GM19324 (cell line): ENCODE measurements at regions not wholly inside any gene's neighbourhood (a gene's known extent, or its start where the extent isn't known, plus 50 kb on each side); places are given as distances from the start of the nearest gene placed in this dataset.
A peak's percentile ranks its signal among the peaks of the same experiment; 100 is the strongest.
"Not testable (repeated sequence)": the region's sequence is repeated elsewhere in the genome, so short reads cannot be mapped to it uniquely, and the experiment has no call there.

Experiments used
- ATAC-seq: cut with Tn5 transposase; IDR thresholded peaks from one replicate; pipeline ENCODE4 v1.9.1; 2021; ENCODE audit warnings: mild to moderate bottlenecking, moderate library complexity; ENCODE audit not compliant: unreplicated experiment, low FRiP score

DNA sequence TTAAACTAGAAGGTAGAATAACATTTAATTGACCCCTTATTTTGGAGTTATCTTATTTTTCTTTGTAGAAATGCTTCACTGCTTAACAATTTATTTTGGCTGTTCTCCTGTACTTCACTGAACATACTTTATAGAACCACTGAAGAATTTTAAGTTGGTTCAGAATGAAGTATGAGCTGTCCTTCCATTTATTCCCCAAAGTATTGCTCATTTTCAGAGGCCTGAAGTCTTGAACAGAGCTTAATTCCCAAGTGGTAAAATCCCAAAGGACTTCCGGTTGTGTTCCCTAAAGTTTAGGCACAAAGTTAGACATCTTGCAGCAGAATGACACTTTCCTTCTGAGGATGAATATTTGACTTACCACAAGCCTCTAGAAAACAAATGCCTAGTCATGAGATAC, 233.3 kb downstream of the TINAG start:
- ATAC-seq = no peak

DNA sequence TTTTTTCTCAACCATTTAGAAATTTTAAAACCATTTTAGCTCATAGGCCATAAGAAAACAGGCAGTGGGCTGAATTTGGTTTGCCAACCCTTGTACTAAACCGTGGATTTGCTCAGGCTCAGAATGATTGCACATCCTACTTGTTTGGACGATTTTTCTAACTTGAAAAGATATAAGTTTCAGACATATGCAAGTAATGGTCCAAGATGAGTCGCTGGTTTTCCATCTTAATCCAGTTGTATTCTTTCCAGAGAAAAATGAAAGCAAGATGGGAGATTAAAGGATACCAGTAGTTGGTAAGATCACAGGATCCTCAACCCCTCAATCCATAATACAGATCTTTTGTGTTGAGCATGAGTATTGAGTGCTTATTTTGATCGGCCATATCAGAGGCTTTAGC, 250.9 kb downstream of the TINAG start:
- ATAC-seq = no peak

DNA sequence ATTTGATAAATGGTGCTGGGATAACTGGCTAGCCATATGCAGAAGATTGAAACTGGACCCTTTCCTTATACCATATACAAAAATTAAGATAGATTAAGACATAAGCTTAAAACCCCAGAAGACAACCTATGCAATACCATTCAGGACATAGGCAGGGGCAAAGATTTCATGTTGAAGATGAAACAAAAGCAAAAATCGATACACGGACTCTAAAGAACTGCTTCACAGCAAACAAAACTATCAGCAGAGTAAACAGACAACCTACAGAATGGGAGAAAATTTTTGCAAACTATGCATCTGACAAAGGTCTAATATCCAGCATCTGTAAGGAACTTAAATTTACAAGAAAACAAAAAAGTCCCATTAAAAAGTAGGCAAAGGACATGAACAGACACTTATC, 255.9 kb downstream of the TINAG start:
- not testable (repeated sequence) for ATAC-seq

DNA sequence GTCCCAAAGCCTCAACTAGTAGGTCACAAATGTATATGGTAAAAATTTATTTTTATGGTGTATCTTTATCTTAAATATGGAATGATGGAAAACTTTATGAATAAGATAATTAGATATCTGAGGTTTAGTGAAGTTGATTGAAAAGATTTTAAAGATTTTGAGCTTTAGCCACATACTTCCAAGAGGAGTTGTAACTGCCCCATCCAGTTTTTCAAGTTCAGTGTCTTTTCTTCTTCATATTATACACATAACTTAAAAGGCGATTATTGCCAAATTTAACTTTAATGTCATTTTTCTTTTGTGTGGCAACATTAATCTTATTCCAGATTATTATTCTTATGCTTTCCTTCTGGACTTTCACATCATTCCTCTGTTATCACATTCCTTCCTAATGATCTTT, 266.4 kb downstream of the TINAG start:
- no peak for ATAC-seq

DNA sequence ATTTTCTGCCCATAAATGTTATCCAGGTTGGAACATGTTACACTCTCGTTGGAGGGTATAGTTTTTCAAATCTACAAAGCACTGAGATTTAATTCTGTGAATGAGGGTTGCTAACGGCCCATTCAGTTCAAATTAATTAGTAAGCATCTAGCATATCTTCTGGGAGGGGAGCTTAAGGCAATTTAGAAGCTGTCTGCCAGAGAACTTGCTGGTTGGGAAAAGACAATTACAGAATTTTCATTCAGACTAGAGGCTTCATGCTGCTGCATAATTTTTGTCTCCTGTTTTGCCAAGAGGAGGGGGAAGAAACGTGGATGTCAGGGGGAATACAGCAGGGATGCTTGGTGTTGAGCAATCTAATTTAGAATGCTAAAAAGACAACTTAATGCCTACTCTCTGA, 268.3 kb upstream of the FAM83B start:
- ATAC-seq = no peak

DNA sequence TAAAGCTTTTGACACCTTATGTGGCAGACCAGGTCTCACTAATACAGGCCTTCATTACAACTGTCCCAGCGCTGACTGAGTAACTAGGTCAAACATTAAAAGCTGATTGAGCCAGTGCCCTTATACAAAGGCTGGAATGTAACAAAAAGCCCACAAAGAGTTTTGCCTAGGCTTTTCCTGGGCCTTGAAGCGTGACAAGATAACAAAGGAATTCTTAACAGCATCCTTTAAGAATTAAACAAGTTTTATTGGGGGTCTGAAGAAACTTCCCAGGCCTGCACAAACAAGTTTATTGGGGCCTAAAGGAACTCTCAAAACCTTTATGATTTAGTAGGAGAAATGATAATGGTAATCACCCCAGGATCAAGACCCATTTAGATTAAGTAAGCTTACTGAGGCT, 267.6 kb upstream of the FAM83B start:
- ATAC-seq = no peak

DNA sequence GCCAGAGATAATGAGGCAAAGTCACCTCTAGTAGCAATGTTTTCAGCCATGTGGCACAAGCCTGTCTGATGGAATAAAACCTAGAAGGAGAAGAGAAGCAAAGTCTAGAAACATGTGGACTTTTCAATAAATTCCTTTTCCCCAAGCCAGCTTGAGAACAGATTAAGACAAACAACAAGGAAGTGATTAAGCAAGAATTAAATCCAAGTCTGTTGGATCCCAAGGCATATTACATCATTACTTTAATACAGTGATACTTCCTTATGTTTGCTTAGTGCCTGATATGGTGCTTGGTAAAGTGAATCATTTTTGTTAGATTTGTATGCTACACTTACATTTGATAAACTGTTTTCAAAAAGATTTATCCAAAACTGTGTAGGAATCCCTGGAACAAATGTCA, 260.3 kb upstream of the FAM83B start:
- ATAC-seq = no peak

DNA sequence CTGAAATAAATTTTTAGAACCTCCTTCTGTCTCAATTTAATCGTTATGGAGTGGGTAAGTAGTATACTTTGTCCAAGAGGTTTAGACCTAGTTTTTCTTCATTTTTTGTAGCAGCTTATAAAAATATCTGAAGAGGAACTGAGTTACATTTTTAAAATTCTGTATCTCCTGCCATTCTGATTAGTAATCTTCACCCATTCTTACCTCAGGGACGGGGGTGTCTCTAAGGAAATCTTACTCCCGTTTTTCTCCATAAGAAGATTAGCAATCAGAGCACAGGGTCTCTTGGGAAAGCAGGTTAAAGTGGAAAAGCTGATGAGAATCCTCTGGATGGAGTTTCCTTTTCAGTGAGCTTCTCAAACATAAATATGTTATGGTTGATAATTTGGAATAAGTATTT, 259.3 kb upstream of the FAM83B start:
- ATAC-seq = no peak

DNA sequence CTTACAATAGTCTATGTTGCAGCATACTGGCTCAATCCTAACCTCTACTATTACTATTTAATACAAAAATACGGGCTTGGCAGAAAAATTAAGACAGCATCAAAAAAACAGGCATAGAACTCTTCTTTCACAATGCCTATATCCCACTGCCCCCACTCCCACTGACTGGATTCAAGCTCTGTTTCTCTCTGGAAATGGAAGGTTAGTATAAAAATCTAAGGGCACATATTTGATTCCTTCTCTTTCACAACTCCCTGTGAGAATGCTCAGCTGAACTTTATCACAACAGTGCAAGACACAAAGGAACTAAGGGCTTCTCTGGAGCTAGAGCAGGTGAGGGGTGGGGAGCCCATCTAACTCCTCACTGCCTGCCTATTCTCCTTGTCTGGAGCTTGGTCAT, 258.4 kb upstream of the FAM83B start:
- no peak for ATAC-seq

DNA sequence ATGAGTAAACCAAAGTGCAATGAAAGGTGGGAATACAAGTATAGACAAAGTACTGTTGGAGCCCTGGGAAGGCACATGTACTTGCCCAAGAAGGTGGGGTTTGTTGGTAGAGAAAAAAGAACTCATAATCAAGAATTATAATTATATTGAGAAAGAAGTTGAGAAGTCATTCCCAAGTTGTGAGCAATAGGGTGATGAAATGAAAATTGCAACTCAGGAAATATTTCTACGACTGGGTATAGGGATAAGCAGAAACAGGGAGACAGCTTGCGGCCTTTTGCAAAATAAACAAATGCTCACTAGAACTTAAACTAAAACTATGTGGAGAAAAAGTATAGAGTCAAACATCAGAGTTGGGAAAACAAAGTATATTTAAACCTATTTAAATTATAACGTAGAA, 250.7 kb upstream of the FAM83B start:
- no peak for ATAC-seq

DNA sequence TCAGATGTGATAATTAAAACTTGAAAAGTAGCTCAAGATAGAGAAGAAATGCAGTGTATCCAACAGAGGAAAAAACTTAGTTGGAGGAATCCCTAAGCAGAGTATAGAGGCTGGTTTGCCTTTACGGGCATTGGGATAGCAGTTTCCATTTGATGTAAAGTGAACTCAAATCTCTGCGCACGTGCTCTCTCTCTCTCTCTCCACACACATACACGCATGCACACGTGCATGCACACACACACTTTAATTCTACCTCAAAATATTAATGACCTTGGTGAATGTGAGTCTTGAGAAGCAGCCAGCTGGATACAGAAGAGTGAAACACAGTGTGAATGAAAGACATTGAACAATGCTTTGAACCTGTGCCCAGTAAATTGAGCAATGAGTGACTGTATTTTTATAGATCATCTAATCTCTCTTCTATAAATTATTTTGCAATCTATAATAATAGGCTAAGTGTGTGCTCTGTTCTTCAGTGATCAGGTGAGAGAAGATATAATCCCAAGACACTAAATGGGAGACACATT, 247.7 kb upstream of the FAM83B start:
- ATAC-seq = no peak

DNA sequence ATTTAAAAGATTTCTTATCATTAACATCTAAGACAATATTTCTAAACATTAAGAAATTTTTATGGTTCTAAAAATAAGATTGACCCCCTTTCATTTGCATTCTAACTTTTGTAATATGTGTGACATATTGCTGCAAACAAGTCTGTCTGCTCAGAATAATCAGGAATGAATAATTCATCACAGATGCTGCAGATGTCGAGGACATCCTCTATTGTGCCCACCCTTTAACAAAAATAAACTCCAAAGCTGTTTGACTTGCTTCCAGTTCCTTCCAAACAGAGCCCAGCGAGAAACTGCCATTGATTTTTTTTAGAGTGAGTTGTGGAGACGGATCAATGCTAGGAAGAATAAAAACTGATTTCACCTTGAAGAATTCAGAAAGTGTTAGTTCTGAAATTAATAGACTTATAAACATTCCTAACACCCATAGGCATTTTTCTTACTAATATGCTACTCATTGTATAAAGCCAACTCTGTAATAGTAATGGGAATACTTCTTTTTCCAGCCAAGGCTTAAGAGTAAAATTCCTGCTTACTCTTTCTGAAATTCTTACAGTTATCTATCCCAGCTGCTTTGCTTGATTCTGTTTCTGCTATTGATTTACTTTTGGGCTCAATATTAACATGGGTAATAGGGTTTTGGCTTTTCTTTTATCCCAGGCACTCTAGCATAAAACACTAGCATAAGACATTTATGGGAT, 244.8 kb upstream of the FAM83B start:
- no peak for ATAC-seq

DNA sequence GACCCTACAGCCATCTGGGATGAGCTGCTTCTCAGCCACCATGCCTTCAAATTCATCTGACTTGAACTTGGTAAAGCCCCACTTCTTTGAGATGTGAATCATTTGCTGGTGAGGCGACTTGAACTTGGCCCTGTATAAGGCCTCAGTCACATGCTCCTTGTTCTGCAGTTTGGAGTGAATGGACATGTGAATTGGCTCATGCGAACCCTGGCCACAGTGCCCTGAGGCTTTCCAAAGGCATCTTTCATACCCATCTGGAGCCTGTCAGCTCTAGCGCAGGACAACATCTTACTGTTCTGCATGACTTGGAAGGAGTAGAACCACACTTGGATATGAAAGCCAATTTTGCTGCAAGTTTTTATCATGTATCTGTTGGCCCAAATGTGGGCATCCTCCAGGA, 244.0 kb upstream of the FAM83B start:
- no peak for ATAC-seq

DNA sequence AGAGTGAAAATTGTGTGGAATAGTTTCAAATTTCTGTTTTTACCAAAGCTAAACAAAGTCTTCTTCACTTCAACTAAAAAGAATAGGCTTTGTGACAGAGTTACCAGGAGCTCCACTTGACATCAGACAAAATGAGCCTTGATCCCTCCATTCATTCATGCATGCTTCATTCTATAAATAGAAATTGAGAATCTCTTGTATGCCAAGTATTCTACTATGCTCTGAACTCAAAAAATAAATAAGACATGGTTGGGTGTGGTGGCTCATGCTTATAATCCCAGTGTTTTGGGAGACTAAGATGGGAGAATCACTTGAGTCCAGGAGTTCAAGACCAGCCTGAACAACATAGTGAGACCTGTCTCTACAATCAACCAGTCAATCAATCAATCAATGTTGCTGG, 236.6 kb upstream of the FAM83B start:
- ATAC-seq = no peak

DNA sequence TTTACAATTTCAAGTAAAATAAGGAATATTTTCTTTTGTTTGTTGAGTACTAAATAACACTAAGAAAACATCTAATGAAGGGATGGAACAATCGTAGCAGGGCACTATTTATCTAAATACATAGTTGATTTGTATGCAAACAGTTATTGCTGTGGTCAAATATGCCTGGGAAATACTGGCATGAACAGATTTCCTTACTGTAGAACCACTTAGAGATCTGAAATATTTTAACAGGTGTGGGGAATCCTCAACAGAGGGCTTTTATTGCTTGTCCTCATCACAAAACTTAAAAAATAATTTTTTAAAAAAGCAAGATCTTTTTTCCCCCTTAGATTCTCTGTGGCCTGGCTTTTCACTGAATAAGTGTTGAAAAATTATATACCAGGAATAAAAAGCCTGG, 233.0 kb upstream of the FAM83B start:
- no peak for ATAC-seq

DNA sequence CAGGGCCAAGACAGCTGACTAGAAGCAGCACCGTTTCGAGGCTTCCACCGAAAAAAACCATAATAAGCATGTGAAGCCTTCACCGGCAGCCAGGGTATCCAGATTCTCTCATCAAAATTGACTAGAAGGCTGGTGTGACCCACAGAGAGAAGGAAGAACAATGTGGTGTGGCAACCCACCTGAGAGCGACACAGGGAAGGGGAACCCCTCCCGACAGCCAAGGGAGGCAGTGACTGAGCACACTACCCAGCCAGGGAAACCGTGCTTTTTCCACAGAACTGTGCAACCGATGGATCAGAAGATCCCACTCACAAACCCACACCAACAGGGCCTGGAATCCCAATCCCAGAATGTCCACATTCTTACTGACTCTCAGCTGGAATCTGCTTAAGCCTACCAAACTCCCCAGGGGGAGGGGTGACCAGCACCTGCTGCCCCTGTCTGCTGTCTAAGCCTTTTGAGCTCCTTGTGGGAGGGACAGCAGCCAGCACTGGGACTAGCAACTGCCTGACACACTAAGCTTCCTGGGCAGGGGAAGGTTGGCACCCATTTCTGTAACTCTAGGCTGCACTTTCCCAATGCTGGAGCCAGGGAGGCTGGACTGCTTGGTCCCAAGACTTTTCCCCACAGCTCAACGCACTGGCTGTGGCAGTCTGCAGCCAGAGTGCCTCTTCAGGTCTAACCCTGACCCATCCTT, 231.9 kb upstream of the FAM83B start:
- no peak for ATAC-seq

DNA sequence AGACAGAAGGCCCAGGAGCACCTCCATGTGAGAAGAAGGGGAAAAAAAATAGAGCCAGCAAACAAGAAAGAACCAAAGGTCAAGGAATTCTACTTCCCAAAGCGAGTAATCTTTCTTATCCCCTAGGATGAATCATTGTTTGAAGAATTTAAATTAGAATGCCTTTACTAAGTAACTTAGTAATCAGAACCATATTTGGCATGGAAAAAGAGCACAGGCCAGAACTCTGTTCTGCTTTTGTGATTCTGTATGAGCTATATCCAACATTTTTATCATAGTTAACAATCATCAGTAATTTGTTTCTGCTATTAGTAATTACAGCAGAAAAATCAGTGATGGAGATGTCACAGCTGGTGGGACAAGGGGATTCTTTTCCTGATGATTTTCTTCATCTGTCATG, 228.8 kb upstream of the FAM83B start:
- ATAC-seq = no peak

DNA sequence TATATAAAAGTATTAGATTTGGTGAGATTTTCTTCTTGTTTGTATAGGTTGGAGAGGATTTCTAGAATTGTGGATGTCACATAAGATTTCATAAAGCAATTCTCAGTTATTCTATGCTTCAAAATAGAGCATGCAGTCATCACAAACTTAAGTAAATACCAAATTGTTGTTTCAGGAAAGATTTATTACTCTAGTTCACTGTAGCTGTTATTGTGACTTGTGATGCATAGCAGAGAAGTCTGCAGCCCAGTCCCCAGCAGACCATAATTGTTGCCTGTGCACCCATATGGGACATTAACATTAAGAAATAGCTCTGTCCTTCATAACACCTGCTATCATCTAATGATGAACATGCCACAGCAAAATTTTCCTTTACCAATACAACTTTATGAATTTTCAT, 228.0 kb upstream of the FAM83B start:
- no peak for ATAC-seq

DNA sequence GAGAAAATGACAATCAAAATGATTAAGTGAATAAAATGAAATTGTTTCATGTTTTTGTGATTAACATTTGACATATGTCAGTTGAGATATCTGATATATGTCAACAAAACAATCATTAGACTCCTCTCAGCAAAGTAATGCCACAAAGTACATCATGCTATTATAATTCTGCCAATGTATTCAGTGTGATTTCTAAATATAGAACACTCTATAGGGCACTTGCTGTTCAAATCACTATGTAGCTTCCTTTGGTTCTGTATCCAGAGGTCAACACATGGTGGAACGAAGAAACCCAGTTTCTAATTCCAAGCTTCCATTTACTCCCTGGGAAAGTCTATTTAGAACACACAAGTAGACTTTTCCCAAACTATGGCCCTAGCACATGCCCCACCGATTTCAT, 227.5 kb upstream of the FAM83B start:
- no peak for ATAC-seq

DNA sequence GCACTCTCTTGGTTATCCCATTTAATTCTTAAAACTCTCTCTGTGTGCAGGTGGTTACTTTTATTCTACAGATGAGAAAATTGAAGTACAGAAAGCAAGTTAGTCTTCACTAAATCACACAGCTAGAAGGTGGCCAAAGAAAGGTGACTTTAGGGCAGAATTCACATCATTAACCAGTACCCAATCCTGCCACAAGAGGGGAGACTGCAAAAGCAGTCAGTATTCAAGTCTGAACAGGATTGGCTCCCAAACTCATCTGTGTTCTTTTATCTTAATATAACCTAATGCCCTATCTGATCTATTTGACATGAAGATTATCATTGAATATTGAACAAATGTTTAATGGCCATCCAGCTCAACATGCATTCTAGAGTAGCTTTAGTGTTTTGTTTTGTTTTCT, 225.3 kb upstream of the FAM83B start:
- peak; percentile 71 for ATAC-seq

DNA sequence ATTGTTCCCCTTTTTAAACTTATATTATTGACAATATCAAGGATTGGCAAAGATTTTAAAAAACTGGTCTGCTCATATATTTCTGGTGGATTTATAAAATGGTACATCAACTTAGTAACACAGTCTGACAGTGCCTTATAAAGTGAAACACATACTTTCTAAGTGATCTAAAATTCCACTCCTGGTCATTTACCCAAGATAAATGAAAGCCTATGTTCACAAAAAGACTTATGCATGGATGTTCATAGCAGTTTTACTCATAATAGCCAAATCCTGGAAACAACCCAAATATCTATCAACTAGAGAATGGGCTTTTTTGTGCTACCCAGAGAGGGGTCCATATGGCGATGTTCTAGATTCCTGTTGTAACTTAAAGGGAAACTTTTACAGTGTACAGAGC, 222.4 kb upstream of the FAM83B start:
- no peak for ATAC-seq

DNA sequence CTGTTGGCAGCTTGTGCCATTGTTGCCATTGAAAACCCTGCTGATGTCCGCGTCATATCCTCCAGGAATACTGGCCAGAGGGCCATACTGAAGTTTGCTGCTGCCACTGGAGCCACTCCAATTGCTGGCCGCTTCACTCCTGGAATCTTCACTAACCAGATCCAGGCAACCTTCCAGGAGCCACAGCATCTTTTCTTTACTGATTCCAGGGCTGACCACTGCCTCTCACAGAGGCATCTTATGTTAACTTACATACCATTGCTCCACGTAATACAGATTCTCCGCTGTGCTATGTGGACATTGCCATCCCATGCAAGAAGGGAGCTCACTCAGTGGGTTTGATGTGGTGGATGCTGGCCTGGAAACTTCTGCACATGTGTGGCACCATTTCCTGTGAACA, 221.8 kb upstream of the FAM83B start:
- ATAC-seq = no peak
